ENCODE measurements at regions not wholly inside any gene's neighbourhood (a gene's known extent, or its start where the extent isn't known, plus 50 kb on each side); places are given as distances from the start of the nearest gene placed in this dataset.

GRCh38 chr6:79301290-79301689 is 66.8 kb upstream of the HMGN3 start:
- DNase-seq, result peak; percentile 54 to 71
- H3K4me1 ChIP-seq, result peaks cover 52% of the 10 kb centered on the region
- POLR2A ChIA-PET, result interaction anchor here (0.6 kb wide), 1 partner anchor 11 kb away, joined by 5 read pairs; no protein-coding TSS in a partner anchor
- TF ChIP-seq CTCF (IDR thresholded peaks at IDR 0.05; ENCODE audit: insufficient read depth in 1 of 2, low read depth in 1 of 2, low read length in 1 of 2, severe bottlenecking in 1 of 2, unreplicated experiment in 1 of 2), result no peak
- H3K27ac Mint-ChIP-seq (ENCODE audit: unreplicated experiment), result peak overlapping the region; percentile 73
- no peak overlapping the region for H3K4me3 ChIP-seq (ENCODE audit: low read depth, low read length)
- BruUV-seq (replicated peaks), result no TSS peak
- intact Hi-C loops (cut with micrococcal nuclease; ENCODE audit: unreplicated experiment), result loop anchor here (1.0 to 5.0 kb wide), 8 partner anchors 30 to 371 kb away; partner anchors contain the start of gene HMGN3
- no peaks in the 10 kb centered on the region for H3K27me3 ChIP-seq (replicated peaks; ENCODE audit: control insufficient read depth, insufficient read depth, low read length)
- H3K4me3 Mint-ChIP-seq (ENCODE audit: unreplicated experiment), result peak overlapping the region; percentile 44
- H3K9me3 Mint-ChIP-seq (ENCODE audit: unreplicated experiment), result peaks cover 9% of the 10 kb centered on the region
- CTCF ChIA-PET, result interaction anchor here (0.6 kb wide), 1 partner anchor 599 kb away, joined by 3 read pairs; no protein-coding TSS in a partner anchor
- H3K9me3 ChIP-seq, result peaks cover 9% of the 10 kb centered on the region
- H3K36me3 ChIP-seq (ENCODE audit: control insufficient read depth, insufficient read depth, low read length), result no peaks in the 10 kb centered on the region
- no peaks in the 10 kb centered on the region for H3K27me3 Mint-ChIP-seq (ENCODE audit: insufficient read depth, unreplicated experiment)
- no peaks in the 10 kb centered on the region for H3K36me3 Mint-ChIP-seq (ENCODE audit: insufficient read depth, unreplicated experiment)
- peaks cover 15% of the 10 kb centered on the region for H3K4me1 Mint-ChIP-seq (ENCODE audit: low read depth, unreplicated experiment)

- Mint-ChIP-seq H3K27me3 (ENCODE audit: insufficient read depth, unreplicated experiment) (no peaks in the 10 kb centered on the region), H3K27ac (ENCODE audit: unreplicated experiment) (no peak overlapping the region), H3K9me3 (ENCODE audit: unreplicated experiment) (peaks cover 9% of the 10 kb centered on the region), H3K36me3 (ENCODE audit: insufficient read depth, unreplicated experiment) (no peaks in the 10 kb centered on the region), H3K4me3 (ENCODE audit: unreplicated experiment) (no peak overlapping the region), H3K4me1 (ENCODE audit: low read depth, unreplicated experiment) (peaks cover 27% of the 10 kb centered on the region)
- BruUV-seq (replicated peaks), result no TSS peak
- H3K4me1 ChIP-seq, result peaks cover 41% of the 10 kb centered on the region
- H3K4me3 ChIP-seq (ENCODE audit: low read depth, low read length), result no peak overlapping the region
- ChIA-PET CTCF (no interaction called here), POLR2A (interaction anchor here (0.7 kb wide), 1 partner anchor 239 kb away, joined by 6 read pairs; no protein-coding TSS in a partner anchor)
- intact Hi-C loops (cut with micrococcal nuclease; ENCODE audit: unreplicated experiment), result no loop called here
- H3K36me3 ChIP-seq (ENCODE audit: control insufficient read depth, insufficient read depth, low read length), result no peaks in the 10 kb centered on the region
- DNase-seq, result no peak
- no peak for TF ChIP-seq CTCF (IDR thresholded peaks at IDR 0.05; ENCODE audit: insufficient read depth in 1 of 2, low read depth in 1 of 2, low read length in 1 of 2, severe bottlenecking in 1 of 2, unreplicated experiment in 1 of 2)
- no peaks in the 10 kb centered on the region for H3K27me3 ChIP-seq (replicated peaks; ENCODE audit: control insufficient read depth, insufficient read depth, low read length)
- H3K9me3 ChIP-seq, result peaks cover 16% of the 10 kb centered on the region
Observed at GRCh38 chr6:79296211-79296610, 61.7 kb upstream of the HMGN3 start.

All from Caco-2 (cell line).